HepG2 (cell line): ENCODE measurements at regions not wholly inside any gene's neighbourhood (a gene's known extent, or its start where the extent isn't known, plus 50 kb on each side); places are given as distances from the start of the nearest gene placed in this dataset.

Experiments used
- CC2D1A ChIP-seq: sonication (generic); formaldehyde crosslinking; IDR thresholded peaks from 2 replicates; pipeline ENCODE4 v1.8.1; 2023; ENCODE audit warnings: mild to moderate bottlenecking, missing genetic modification reagents
- CEBPB ChIP-seq: IDR thresholded peaks from 2 replicates; pipeline ENCODE4 v1.6.1; 2011; ENCODE audit warnings: low read depth, low read length, improper control_type of control experiment, borderline replicate concordance
- HDAC6 ChIP-seq: fragments of 200-600 bp; sonication (generic); IDR thresholded peaks from 2 replicates; pipeline ENCODE4 v1.7.0; 2017; ENCODE audit warnings: mild to moderate bottlenecking, antibody characterized with exemption, low read length, low read depth
- JUND ChIP-seq: sonication (generic); formaldehyde crosslinking; IDR thresholded peaks from 2 replicates; pipeline ENCODE4 v1.8.0; 2022; ENCODE audit warnings: mild to moderate bottlenecking, missing genetic modification reagents
- ZNF878 ChIP-seq: sonication (generic); formaldehyde crosslinking; IDR thresholded peaks from 2 replicates; pipeline ENCODE4 v1.8.1; 2023; ENCODE audit warnings: mild to moderate bottlenecking, missing genetic modification reagents, moderate library complexity
- TF ChIP-seq, protein P1 (sequence below): sonication (generic); formaldehyde crosslinking; IDR thresholded peaks from 2 replicates; pipeline ENCODE4 v1.5.1; 2020; ENCODE audit warnings: mild to moderate bottlenecking, moderate library complexity, missing genetic modification reagents
- TF ChIP-seq, protein P2 (sequence below): IDR thresholded peaks from 2 replicates; pipeline ENCODE4 v1.6.1; 2012; ENCODE audit warnings: inconsistent platforms
- TF ChIP-seq, protein P3 (sequence below): IDR thresholded peaks from 2 replicates; pipeline ENCODE4 v1.6.1; 2016

DNA sequence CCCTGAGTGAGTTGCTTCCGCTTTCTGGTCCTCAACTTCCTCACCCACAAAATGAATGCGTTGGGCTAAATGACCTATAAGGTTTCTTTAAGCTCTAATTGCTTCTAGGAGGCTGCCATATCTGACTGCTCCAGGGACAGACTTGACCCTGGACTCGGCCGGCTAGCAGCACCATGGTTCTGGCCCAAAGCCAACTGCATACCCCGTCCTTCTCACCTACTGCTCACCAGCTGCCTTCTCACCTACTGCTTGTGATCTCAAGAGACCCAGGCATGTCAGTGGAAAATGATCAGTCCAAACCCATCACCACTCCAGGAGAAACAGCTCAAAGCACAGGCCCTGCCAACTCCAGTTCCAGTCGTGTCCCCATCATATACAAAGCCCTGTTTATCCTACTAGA, 124.3 kb upstream of the IRX5 start:
- TF ChIP-seq CC2D1A (CRISPR knock-in tag) (no peak), CEBPB (no peak), JUND (CRISPR knock-in tag) (no peak), HDAC6 (no peak), ZNF878 (CRISPR knock-in tag) (no peak)
- TF ChIP-seq, protein P1, sequence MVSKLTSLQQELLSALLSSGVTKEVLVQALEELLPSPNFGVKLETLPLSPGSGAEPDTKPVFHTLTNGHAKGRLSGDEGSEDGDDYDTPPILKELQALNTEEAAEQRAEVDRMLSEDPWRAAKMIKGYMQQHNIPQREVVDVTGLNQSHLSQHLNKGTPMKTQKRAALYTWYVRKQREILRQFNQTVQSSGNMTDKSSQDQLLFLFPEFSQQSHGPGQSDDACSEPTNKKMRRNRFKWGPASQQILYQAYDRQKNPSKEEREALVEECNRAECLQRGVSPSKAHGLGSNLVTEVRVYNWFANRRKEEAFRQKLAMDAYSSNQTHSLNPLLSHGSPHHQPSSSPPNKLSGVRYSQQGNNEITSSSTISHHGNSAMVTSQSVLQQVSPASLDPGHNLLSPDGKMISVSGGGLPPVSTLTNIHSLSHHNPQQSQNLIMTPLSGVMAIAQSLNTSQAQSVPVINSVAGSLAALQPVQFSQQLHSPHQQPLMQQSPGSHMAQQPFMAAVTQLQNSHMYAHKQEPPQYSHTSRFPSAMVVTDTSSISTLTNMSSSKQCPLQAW (CRISPR knock-in tag): no peak
- TF ChIP-seq, protein P2, sequence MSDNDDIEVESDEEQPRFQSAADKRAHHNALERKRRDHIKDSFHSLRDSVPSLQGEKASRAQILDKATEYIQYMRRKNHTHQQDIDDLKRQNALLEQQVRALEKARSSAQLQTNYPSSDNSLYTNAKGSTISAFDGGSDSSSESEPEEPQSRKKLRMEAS: no peak
- TF ChIP-seq, protein P3, sequence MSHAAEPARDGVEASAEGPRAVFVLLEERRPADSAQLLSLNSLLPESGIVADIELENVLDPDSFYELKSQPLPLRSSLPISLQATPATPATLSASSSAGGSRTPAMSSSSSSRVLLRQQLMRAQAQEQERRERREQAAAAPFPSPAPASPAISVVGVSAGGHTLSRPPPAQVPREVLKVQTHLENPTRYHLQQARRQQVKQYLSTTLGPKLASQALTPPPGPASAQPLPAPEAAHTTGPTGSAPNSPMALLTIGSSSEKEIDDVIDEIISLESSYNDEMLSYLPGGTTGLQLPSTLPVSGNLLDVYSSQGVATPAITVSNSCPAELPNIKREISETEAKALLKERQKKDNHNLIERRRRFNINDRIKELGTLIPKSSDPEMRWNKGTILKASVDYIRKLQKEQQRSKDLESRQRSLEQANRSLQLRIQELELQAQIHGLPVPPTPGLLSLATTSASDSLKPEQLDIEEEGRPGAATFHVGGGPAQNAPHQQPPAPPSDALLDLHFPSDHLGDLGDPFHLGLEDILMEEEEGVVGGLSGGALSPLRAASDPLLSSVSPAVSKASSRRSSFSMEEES: no peak
